HG02970 (cell line): ENCODE measurements at regions not wholly inside any gene's neighbourhood (a gene's known extent, or its start where the extent isn't known, plus 50 kb on each side); places are given as distances from the start of the nearest gene placed in this dataset.
"Not testable (repeated sequence)": the region's sequence is repeated elsewhere in the genome, so short reads cannot be mapped to it uniquely, and the experiment has no call there.

Experiments
- ATAC-seq: cut with Tn5 transposase; IDR thresholded peaks from one replicate; pipeline ENCODE4 v1.9.1; 2021; ENCODE audit warnings: mild to moderate bottlenecking, moderate library complexity, moderate number of reproducible peaks; ENCODE audit not compliant: unreplicated experiment, low FRiP score

- ATAC-seq: no peak
Observed at GRCh38 chr1:121566346-121566745, 381.6 kb downstream of the SRGAP2C start.

GRCh38 chr1:121569428-121569827, 384.7 kb downstream of the SRGAP2C start:
- ATAC-seq: no peak

- not testable (repeated sequence) for ATAC-seq
Observed at GRCh38 chr1:121573881-121574504, 389.2 kb downstream of the SRGAP2C start.

- ATAC-seq: not testable (repeated sequence)
Observed at GRCh38 chr1:121574505-121574899, 389.7 kb downstream of the SRGAP2C start.

GRCh38 chr1:121582898-121583297, 398.1 kb downstream of the SRGAP2C start:
- ATAC-seq: not testable (repeated sequence)

GRCh38 chr1:121586369-121587229, 401.8 kb downstream of the SRGAP2C start:
- no peak for ATAC-seq

- no peak for ATAC-seq
Observed at GRCh38 chr1:121587230-121587569, 402.4 kb downstream of the SRGAP2C start.

GRCh38 chr1:121587777-121588176, 403.0 kb downstream of the SRGAP2C start:
- no peak for ATAC-seq

- no peak for ATAC-seq
Observed at GRCh38 chr1:121594096-121594495, 409.3 kb downstream of the SRGAP2C start.

GRCh38 chr1:121595089-121595488, 410.3 kb downstream of the SRGAP2C start:
- ATAC-seq: no peak

- not testable (repeated sequence) for ATAC-seq
Observed at GRCh38 chr1:121604843-121605444, 420.2 kb downstream of the SRGAP2C start.

GRCh38 chr1:121607499-121607898, 422.7 kb downstream of the SRGAP2C start:
- ATAC-seq: not testable (repeated sequence)
